Neuronal stem cell (in vitro differentiated cells): ENCODE measurements at regions not wholly inside any gene's neighbourhood (a gene's known extent, or its start where the extent isn't known, plus 50 kb on each side); places are given as distances from the start of the nearest gene placed in this dataset.
"Not testable (repeated sequence)": the region's sequence is repeated elsewhere in the genome, so short reads cannot be mapped to it uniquely, and the experiment has no call there.

Source experiments
- DNase-seq: peaks from one replicate; pipeline ENCODE4 v3.0.0-alpha.2; 2013; ENCODE audit warnings: low spot score
- H2AFZ ChIP-seq: one replicate; pipeline ENCODE4 v1.6.1; 2013; ENCODE audit warnings: mild to moderate bottlenecking, low read length, inconsistent platforms
- H2AK5ac ChIP-seq: 2 replicates; pipeline ENCODE4 v1.6.1; 2013; ENCODE audit warnings: low read depth, mild to moderate bottlenecking, inconsistent platforms, low read length, moderate library complexity, mixed read lengths
- H2BK120ac ChIP-seq: 2 replicates; pipeline ENCODE4 v1.6.1; 2013; ENCODE audit warnings: low read depth, mild to moderate bottlenecking, inconsistent platforms, low read length, moderate library complexity, mixed read lengths
- H2BK12ac ChIP-seq: one replicate; pipeline ENCODE4 v1.6.1; 2013; ENCODE audit warnings: low read length, inconsistent platforms
- H2BK15ac ChIP-seq: 2 replicates; pipeline ENCODE4 v1.6.1; 2013; ENCODE audit warnings: mild to moderate bottlenecking, low read length, inconsistent platforms, mixed read lengths
- H2BK5ac ChIP-seq: one replicate; pipeline ENCODE4 v1.6.1; 2013; ENCODE audit warnings: inconsistent platforms, mild to moderate bottlenecking, low read length, moderate library complexity
- H3K14ac ChIP-seq: one replicate; pipeline ENCODE4 v1.6.1; 2013; ENCODE audit warnings: low read length, inconsistent platforms
- H3K18ac ChIP-seq: 2 replicates; pipeline ENCODE4 v1.6.1; 2013; ENCODE audit warnings: low read length, inconsistent platforms
- H3K23ac ChIP-seq: 2 replicates; pipeline ENCODE4 v1.6.1; 2013; ENCODE audit warnings: low read depth, mild to moderate bottlenecking, mixed read lengths, low read length, inconsistent platforms; ENCODE audit not compliant: poor library complexity
- H3K27ac ChIP-seq: replicated peaks from 3 replicates; pipeline ENCODE4 v1.5.1; 2013; ENCODE audit warnings: low read length, inconsistent platforms
- H3K27me3 ChIP-seq, 3 experiments: 2 replicates each; pipeline ENCODE4 v1.6.1; 2013; ENCODE audit warnings: low read length in 3 of 3, mild to moderate bottlenecking in 2 of 3, inconsistent platforms in 1 of 3, low read depth in 1 of 3, mixed read lengths in 1 of 3, moderate library complexity in 1 of 3; ENCODE audit not compliant: control insufficient read depth in 3 of 3, insufficient read depth in 3 of 3
- H3K36me3 ChIP-seq, 2 donors: replicated peaks in 1 of 2; 2 replicates each; pipeline ENCODE4 v1.6.1; 2013; ENCODE audit warnings: low read length in 2 of 2; ENCODE audit not compliant: control insufficient read depth in 2 of 2, insufficient read depth in 2 of 2
- H3K4ac ChIP-seq: 2 replicates; pipeline ENCODE4 v1.6.1; 2013; ENCODE audit warnings: inconsistent platforms, mild to moderate bottlenecking, low read length, moderate library complexity
- H3K4me1 ChIP-seq, 2 donors: 1 replicate in 1 of 2; 2 replicates in 1 of 2; pipeline ENCODE4 v1.6.1; 2013; ENCODE audit warnings: low read length in 2 of 2, low read depth in 1 of 2; ENCODE audit not compliant: control insufficient read depth in 2 of 2, insufficient read depth in 1 of 2
- H3K4me2 ChIP-seq: one replicate; pipeline ENCODE4 v1.6.1; 2013; ENCODE audit warnings: mild to moderate bottlenecking, low read length, inconsistent platforms; ENCODE audit not compliant: insufficient read depth, poor library complexity, severe bottlenecking
- H3K4me3 ChIP-seq, 2 donors: 2 replicates each; pipeline ENCODE4 v1.5.1; 2013; ENCODE audit warnings: low read length in 2 of 2, mild to moderate bottlenecking in 2 of 2, inconsistent platforms in 1 of 2, moderate library complexity in 1 of 2
- H3K79me1 ChIP-seq: one replicate; pipeline ENCODE4 v1.6.1; 2013; ENCODE audit warnings: low read depth, mild to moderate bottlenecking, inconsistent platforms, low read length, moderate library complexity
- H3K9ac ChIP-seq: one replicate; pipeline ENCODE4 v1.6.1; 2013; ENCODE audit warnings: mild to moderate bottlenecking, low read depth, low read length, inconsistent platforms; ENCODE audit not compliant: poor library complexity
- H3K9me3 ChIP-seq, 2 donors: replicated peaks in 1 of 2; 2 replicates each; pipeline versions ENCODE3 to v1.6.1; 2013; ENCODE audit warnings: low read length in 2 of 2, mild to moderate bottlenecking in 2 of 2, inconsistent platforms in 1 of 2, low read depth in 1 of 2, mixed read lengths in 1 of 2, moderate library complexity in 1 of 2; ENCODE audit not compliant: control insufficient read depth in 2 of 2, insufficient read depth in 1 of 2
- H4K8ac ChIP-seq: one replicate; pipeline ENCODE4 v1.6.1; 2013; ENCODE audit warnings: low read depth, mild to moderate bottlenecking, inconsistent platforms, low read length, moderate library complexity
- H4K91ac ChIP-seq: one replicate; pipeline ENCODE4 v1.6.1; 2013; ENCODE audit warnings: low read length, low read depth, mild to moderate bottlenecking, inconsistent platforms; ENCODE audit not compliant: poor library complexity
- WGBS, 2 donors: extraction: QIAGEN DNeasy Blood & Tissue Kit; methylation state at CpG; one replicate each; pipeline ENCODE4 v1.1.7; 2013; ENCODE audit warnings: missing lambda C conversion rate in 2 of 2, mixed read lengths in 1 of 2; ENCODE audit not compliant: insufficient read length in 2 of 2, insufficient replicate concordance in 1 of 2; ENCODE audit errors: extremely low coverage in 2 of 2; 5-methylcytosine and 5-hydroxymethylcytosine counted together

DNA sequence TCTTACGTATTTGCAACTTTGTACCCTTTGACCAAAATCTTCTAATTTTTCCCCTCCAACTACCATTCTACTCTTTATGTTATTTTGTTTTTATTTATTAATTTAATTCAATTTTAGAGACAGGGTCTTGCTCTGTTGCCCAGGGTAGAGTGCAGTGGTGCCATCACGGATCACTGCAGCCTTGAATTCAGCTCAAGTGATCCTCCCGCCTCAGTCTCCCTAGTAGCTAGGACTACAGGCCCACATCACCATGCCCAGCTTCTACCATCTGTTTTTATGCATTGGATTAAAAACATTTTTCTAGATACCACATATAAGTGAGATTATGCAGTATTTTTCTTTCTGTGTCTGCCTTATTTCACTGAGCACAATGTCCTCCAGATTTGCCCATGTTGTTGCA, 2912.5 kb downstream of the RPIA start:
- H2AFZ ChIP-seq, H4K91ac ChIP-seq, H2AK5ac ChIP-seq, H2BK15ac ChIP-seq, H4K8ac ChIP-seq, H2BK120ac ChIP-seq, H3K14ac ChIP-seq, H3K4me2 ChIP-seq, H3K4me1 ChIP-seq, H3K9ac ChIP-seq, H2BK5ac ChIP-seq, H2BK12ac ChIP-seq, H3K4ac ChIP-seq, H3K36me3 ChIP-seq, H3K27me3 ChIP-seq, H3K23ac ChIP-seq, H3K18ac ChIP-seq, H3K9me3 ChIP-seq, H3K27ac ChIP-seq, DNase-seq, H3K79me1 ChIP-seq, H3K4me3 ChIP-seq: not testable (repeated sequence)
- WGBS, 2 donors = no CpG with 5 or more reads among the region's 3 CpGs

DNA sequence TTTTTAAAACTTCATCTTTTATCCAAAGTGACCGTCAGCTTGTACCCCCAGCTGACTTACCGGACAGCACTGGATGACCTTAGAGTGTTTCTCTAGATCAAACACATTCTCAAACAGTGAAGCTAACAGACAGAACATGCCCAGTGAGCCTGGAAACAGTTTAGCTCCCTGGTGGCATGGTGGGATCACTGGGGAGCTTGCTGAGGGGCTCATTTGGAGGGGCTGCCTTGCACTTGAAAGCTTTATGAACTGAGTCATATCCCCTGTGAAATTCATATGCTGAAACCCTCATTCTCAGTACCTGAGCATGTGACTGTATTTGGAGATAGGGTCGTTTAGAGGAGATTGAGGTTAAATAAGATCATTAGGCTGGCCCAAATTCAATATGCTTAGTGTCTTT, 2913.2 kb downstream of the RPIA start:
- H3K9ac ChIP-seq, H3K27me3 ChIP-seq, DNase-seq, H3K27ac ChIP-seq, H2AK5ac ChIP-seq, H2AFZ ChIP-seq, H3K14ac ChIP-seq, H3K4ac ChIP-seq, H2BK15ac ChIP-seq, H4K91ac ChIP-seq, H3K79me1 ChIP-seq, H3K23ac ChIP-seq, H2BK12ac ChIP-seq, H3K9me3 ChIP-seq, H3K4me1 ChIP-seq, H4K8ac ChIP-seq, H2BK120ac ChIP-seq, H3K4me3 ChIP-seq, H3K4me2 ChIP-seq, H2BK5ac ChIP-seq, H3K36me3 ChIP-seq, H3K18ac ChIP-seq: not testable (repeated sequence)
- WGBS, 2 donors = no CpG with 5 or more reads among the region's 3 CpGs

DNA sequence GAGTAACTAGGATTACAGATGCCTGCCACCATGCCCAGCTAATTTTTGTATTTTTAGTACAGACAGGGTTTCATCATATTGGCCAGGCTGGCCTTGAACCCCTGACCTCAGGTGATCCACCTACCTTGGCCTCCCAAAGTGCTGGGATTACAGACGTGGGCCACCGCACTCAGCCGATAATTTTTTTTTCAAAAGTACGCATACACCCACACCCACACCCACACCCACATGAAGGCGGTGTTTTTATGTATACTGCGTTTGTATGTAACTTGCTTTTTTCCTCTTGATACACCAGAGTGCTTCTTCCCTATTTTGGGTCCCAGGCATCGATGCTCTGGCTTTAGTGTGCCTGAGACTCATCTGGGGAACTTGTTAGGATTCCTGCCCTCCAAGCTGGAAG, 2932.3 kb downstream of the RPIA start:
- H3K36me3 ChIP-seq, H3K9me3 ChIP-seq, H3K4ac ChIP-seq, H3K23ac ChIP-seq, H3K4me2 ChIP-seq, H3K27me3 ChIP-seq, H2AK5ac ChIP-seq, H3K18ac ChIP-seq, DNase-seq, H4K8ac ChIP-seq, H2BK15ac ChIP-seq, H3K4me3 ChIP-seq, H3K27ac ChIP-seq, H4K91ac ChIP-seq, H2AFZ ChIP-seq, H2BK5ac ChIP-seq, H3K4me1 ChIP-seq, H2BK120ac ChIP-seq, H3K14ac ChIP-seq, H2BK12ac ChIP-seq, H3K9ac ChIP-seq, H3K79me1 ChIP-seq: not testable (repeated sequence)
- no CpG with 5 or more reads among the region's 7 CpGs for WGBS, 2 donors

DNA sequence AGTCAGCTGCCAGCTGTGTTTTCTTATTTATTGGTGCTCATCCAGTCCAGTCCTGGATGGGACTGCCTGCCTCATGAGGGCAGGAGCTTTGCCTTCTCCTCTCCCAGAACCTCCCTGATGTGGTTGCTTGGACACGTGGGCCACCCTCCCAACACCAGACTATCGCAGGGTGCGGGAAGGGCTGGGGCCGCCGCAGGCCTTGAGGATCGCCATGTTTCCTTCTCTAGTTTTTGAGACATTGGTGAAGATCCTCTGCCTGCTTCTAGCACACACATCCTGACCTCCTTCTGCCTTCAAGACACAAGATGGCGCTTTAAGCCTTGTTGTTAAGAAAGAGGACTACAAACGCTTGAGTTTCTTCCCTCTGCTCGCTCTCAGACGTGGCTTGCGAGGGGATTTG, 2937.0 kb downstream of the RPIA start:
- not testable (repeated sequence) for H3K14ac ChIP-seq, H4K8ac ChIP-seq, H3K18ac ChIP-seq, H2AFZ ChIP-seq, DNase-seq, H3K9me3 ChIP-seq, H2BK12ac ChIP-seq, H3K9ac ChIP-seq, H3K27ac ChIP-seq, H3K4ac ChIP-seq, H4K91ac ChIP-seq, H3K79me1 ChIP-seq, H3K4me2 ChIP-seq, H3K23ac ChIP-seq, H3K4me1 ChIP-seq, H2BK120ac ChIP-seq, H3K4me3 ChIP-seq, H3K36me3 ChIP-seq, H2AK5ac ChIP-seq, H2BK5ac ChIP-seq, H2BK15ac ChIP-seq, H3K27me3 ChIP-seq
- no CpG with 5 or more reads among the region's 11 CpGs for WGBS, 2 donors
